Esophagus muscularis mucosa (tissue), 4 donors: ENCODE measurements at regions not wholly inside any gene's neighbourhood (a gene's known extent, or its start where the extent isn't known, plus 50 kb on each side); places are given as distances from the start of the nearest gene placed in this dataset.

Source experiments
- DNase-seq: peaks from one replicate; pipeline ENCODE4 v3.0.0-alpha.2; 2017; ENCODE audit errors: extremely low spot score
- H3K27ac ChIP-seq, 4 donors: fragments of 200-600 bp; sonication (generic); replicated peaks in 1 of 4; 1 replicate in 3 of 4; 2 replicates in 1 of 4; pipeline ENCODE4 v1.5.1; 2016 to 2019; ENCODE audit warnings: mild to moderate bottlenecking in 1 of 4
- H3K27me3 ChIP-seq, 4 donors: fragments of 200-600 bp; sonication (generic); one replicate each; pipeline versions ENCODE4 v1.5.1 to v1.6.0; 2016 to 2019
- H3K36me3 ChIP-seq, 4 donors: fragments of 200-600 bp; sonication (generic); one replicate each; pipeline ENCODE4 v1.5.1; 2016 to 2019
- H3K4me1 ChIP-seq, 4 donors: fragments of 200-600 bp; sonication (generic); one replicate each; pipeline ENCODE4 v1.5.1; 2016 to 2019
- H3K4me3 ChIP-seq, 4 donors: fragments of 200-600 bp; sonication (generic); 1 replicate in 2 of 4; 2 replicates in 2 of 4; pipeline ENCODE4 v1.5.1; 2016 to 2019; ENCODE audit warnings: mild to moderate bottlenecking in 4 of 4, moderate library complexity in 1 of 4
- H3K9me3 ChIP-seq, 4 donors: fragments of 200-600 bp; sonication (generic); 1 replicate in 3 of 4; 2 replicates in 1 of 4; pipeline ENCODE4 v1.5.1; 2016 to 2019
- CTCF ChIP-seq, 3 experiments: fragments of 200-600 bp in 2 of 3; fragments of 450-650 bp in 1 of 3; sonication (generic) in 2 of 3; IDR thresholded peaks; one replicate each; pipeline ENCODE4 v1.5.1; 2017 to 2019; ENCODE audit warnings: antibody characterized with exemption in 3 of 3, mild to moderate bottlenecking in 2 of 3, moderate library complexity in 1 of 3
- EP300 ChIP-seq: sonication (generic); formaldehyde crosslinking; IDR thresholded peaks from one replicate; pipeline ENCODE4 v1.6.1; 2017; ENCODE audit warnings: antibody characterized with exemption
- POLR2A ChIP-seq: fragments of 450-650 bp; IDR thresholded peaks from one replicate; pipeline ENCODE4 v1.6.1; 2017; ENCODE audit warnings: antibody characterized with exemption, moderate library complexity, mild to moderate bottlenecking, low read depth
- POLR2AphosphoS5 ChIP-seq, 2 donors: sonication (generic); formaldehyde crosslinking; IDR thresholded peaks; one replicate each; pipeline ENCODE4 v1.6.1; 2017; ENCODE audit warnings: antibody characterized with exemption in 2 of 2
- WGBS: methylation state at CpG from one replicate; pipeline ENCODE4 v1.1.5; 2018; 5-methylcytosine and 5-hydroxymethylcytosine counted together
- intact Hi-C: fragments of 100-400 bp; cut with DNase I; formaldehyde crosslinking; loops from one replicate; pipeline ENCODE4 v1.15.1; 2023

GRCh38 chr3:70824773-70825172 lies 512.3 kb upstream of the MDFIC2 start:
- peaks cover 5 to 38% (median 29%) of the 10 kb centered on the region in 4 donors for H3K4me1 ChIP-seq
- intact Hi-C loops: no loop called here
- no peaks in the 10 kb centered on the region for H3K9me3 ChIP-seq
- TF ChIP-seq POLR2AphosphoS5 (IDR thresholded peaks at IDR 0.05): peak in 1 of 2 donors; percentile 20
- no peak for TF ChIP-seq CTCF (IDR thresholded peaks at IDR 0.05)
- 18% methylated on average over 1 of the region's 1 CpG for WGBS
- H3K36me3 ChIP-seq: no peaks in the 10 kb centered on the region
- H3K27me3 ChIP-seq: no peaks in the 10 kb centered on the region
- H3K27ac ChIP-seq: peak overlapping the region in 2 of 4 donors; percentile 45 to 47
- no peak for DNase-seq
- H3K4me3 ChIP-seq: no peak overlapping the region

GRCh38 chr3:70824078-70824477 lies 511.6 kb upstream of the MDFIC2 start:
- peaks cover 5 to 33% (median 27%) of the 10 kb centered on the region in 4 donors for H3K4me1 ChIP-seq
- 42% methylated on average over 2 of the region's 2 CpGs for WGBS
- H3K4me3 ChIP-seq: no peak overlapping the region
- DNase-seq: no peak
- H3K27ac ChIP-seq: peak overlapping the region in 3 of 4 donors; percentile 26 to 47 (median 45)
- no peaks in the 10 kb centered on the region for H3K9me3 ChIP-seq
- intact Hi-C loops: no loop called here
- H3K36me3 ChIP-seq: no peaks in the 10 kb centered on the region
- no peak for TF ChIP-seq CTCF (IDR thresholded peaks at IDR 0.05)
- TF ChIP-seq POLR2AphosphoS5 (IDR thresholded peaks at IDR 0.05): peak in 1 of 2 donors; percentile 63
- no peaks in the 10 kb centered on the region for H3K27me3 ChIP-seq

GRCh38 chr3:70823622-70824021 lies 511.2 kb upstream of the MDFIC2 start:
- Histone ChIP-seq H3K9me3 (no peaks in the 10 kb centered on the region), H3K27ac (peak overlapping the region in 3 of 4 donors; percentile 26 to 47 (median 45))
- no peak for TF ChIP-seq EP300
- TF ChIP-seq POLR2A: no peak
- no peak for TF ChIP-seq POLR2AphosphoS5 (IDR thresholded peaks at IDR 0.05)

GRCh38 chr3:70822669-70823068 lies 510.2 kb upstream of the MDFIC2 start:
- intact Hi-C loops: no loop called here
- DNase-seq: no peak
- Histone ChIP-seq H3K27ac (no peak overlapping the region), H3K36me3 (no peaks in the 10 kb centered on the region), H3K4me1 (peaks cover 5 to 31% (median 25%) of the 10 kb centered on the region in 4 donors), H3K4me3 (no peak overlapping the region), H3K27me3 (no peaks in the 10 kb centered on the region), H3K9me3 (no peaks in the 10 kb centered on the region)
- WGBS: 77% methylated on average over 7 of the region's 7 CpGs
- TF ChIP-seq CTCF (IDR thresholded peaks at IDR 0.05) (no peak), POLR2A (no peak), EP300 (no peak), POLR2AphosphoS5 (IDR thresholded peaks at IDR 0.05) (no peak)

More at GRCh38 chr3:70823622-70824021, 511.2 kb upstream of the MDFIC2 start:
- H3K4me1 ChIP-seq: peaks cover 5 to 31% (median 25%) of the 10 kb centered on the region in 4 donors
- no peaks in the 10 kb centered on the region for H3K27me3 ChIP-seq
- H3K4me3 ChIP-seq: no peak overlapping the region
- intact Hi-C loops: no loop called here
- 89% methylated on average over 3 of the region's 3 CpGs for WGBS
- DNase-seq: no peak
- no peaks in the 10 kb centered on the region for H3K36me3 ChIP-seq

GRCh38 chr3:70821602-70822001 lies 509.2 kb upstream of the MDFIC2 start:
- intact Hi-C loops: no loop called here
- Histone ChIP-seq H3K4me3 (no peak overlapping the region), H3K36me3 (no peaks in the 10 kb centered on the region), H3K4me1 (peaks cover 5 to 31% (median 25%) of the 10 kb centered on the region in 4 donors), H3K9me3 (peaks cover 0 to 2% (median 0%) of the 10 kb centered on the region in 4 donors), H3K27ac (no peak overlapping the region), H3K27me3 (no peaks in the 10 kb centered on the region)
- TF ChIP-seq CTCF (IDR thresholded peaks at IDR 0.05): no peak
- TF ChIP-seq POLR2AphosphoS5 (IDR thresholded peaks at IDR 0.05): no peak
- no peak for TF ChIP-seq POLR2A
- TF ChIP-seq EP300: no peak
- 87% methylated on average over 4 of the region's 4 CpGs for WGBS
- DNase-seq: no peak
